K562 (cell line): ENCODE measurements at regions not wholly inside any gene's neighbourhood (a gene's known extent, or its start where the extent isn't known, plus 50 kb on each side); places are given as distances from the start of the nearest gene placed in this dataset.

Source experiments
- HDAC8 ChIP-seq: fragments of 450-650 bp; IDR thresholded peaks from 2 replicates; pipeline ENCODE4 v1.6.1; 2016; ENCODE audit warnings: mild to moderate bottlenecking, missing genetic modification characterization, moderate library complexity, missing compliant biosample characterization
- HMG20B ChIP-seq: fragments of 250-450 bp; sonication (Bioruptor Pico); IDR thresholded peaks from 2 replicates; pipeline ENCODE4 v1.5.0; 2021; ENCODE audit warnings: mild to moderate bottlenecking
- MEIS2 ChIP-seq: fragments of 450-650 bp; IDR thresholded peaks from 2 replicates; pipeline ENCODE4 v1.6.1; 2014; ENCODE audit warnings: mild to moderate bottlenecking; ENCODE audit not compliant: partially characterized antibody
- MYBL2 ChIP-seq, 2 experiments: fragments of 450-650 bp in 1 of 2; sonication (generic) in 1 of 2; formaldehyde crosslinking in 1 of 2; IDR thresholded peaks; 2 replicates each; pipeline versions ENCODE4 v1.6.1 to v1.8.1; 2017 to 2022; ENCODE audit warnings: borderline replicate concordance in 1 of 2, inconsistent platforms in 1 of 2, low read depth in 1 of 2, mild to moderate bottlenecking in 1 of 2, missing genetic modification reagents in 1 of 2, moderate library complexity in 1 of 2
- NCOA4 ChIP-seq: fragments of 450-650 bp; IDR thresholded peaks from 2 replicates; pipeline ENCODE4 v1.6.1; 2018; ENCODE audit warnings: mild to moderate bottlenecking; ENCODE audit not compliant: partially characterized antibody
- NR2F6 ChIP-seq: fragments of 450-650 bp; formaldehyde crosslinking; IDR thresholded peaks from 2 replicates; pipeline ENCODE4 v1.4.0; 2020; ENCODE audit warnings: mild to moderate bottlenecking
- RFX5 ChIP-seq: IDR thresholded peaks from 2 replicates; pipeline ENCODE4 v1.6.1; 2011; ENCODE audit warnings: low read depth, mild to moderate bottlenecking, improper control_type of control experiment, low read length
- SUPT5H ChIP-seq: fragments of 450-650 bp; IDR thresholded peaks from 2 replicates; pipeline ENCODE4 v1.6.1; 2016
- TBP ChIP-seq: optimal IDR thresholded peaks from 2 replicates; pipeline ENCODE3; 2011; ENCODE audit warnings: low read depth, low read length, improper control_type of control experiment
- ZKSCAN3 ChIP-seq: fragments of 250-450 bp; sonication (Bioruptor Pico); IDR thresholded peaks from 2 replicates; pipeline ENCODE4 v1.4.0; 2020
- ZNF431 ChIP-seq: sonication (generic); formaldehyde crosslinking; IDR thresholded peaks from 2 replicates; pipeline ENCODE4 v1.8.0; 2022; ENCODE audit warnings: mild to moderate bottlenecking, missing genetic modification reagents
- ZNF75A ChIP-seq: fragments of 450-650 bp; formaldehyde crosslinking; IDR thresholded peaks from 2 replicates; pipeline ENCODE4 v1.4.0; 2020; ENCODE audit warnings: mild to moderate bottlenecking
- TF ChIP-seq, protein P1 (sequence below): fragments of 250-450 bp; sonication (Bioruptor Pico); IDR thresholded peaks from 2 replicates; pipeline ENCODE4 v1.4.0; 2020; ENCODE audit warnings: borderline replicate concordance
- TF ChIP-seq, protein P2 (sequence below): fragments of 250-450 bp; sonication (Bioruptor Pico); IDR thresholded peaks from 2 replicates; pipeline ENCODE4 v1.8.0; 2022; ENCODE audit warnings: inconsistent platforms
- TF ChIP-seq, protein P3 (sequence below): fragments of 250-450 bp; sonication (Bioruptor Pico); IDR thresholded peaks from 2 replicates; pipeline ENCODE4 v1.8.0; 2022; ENCODE audit warnings: moderate library complexity, mild to moderate bottlenecking, inconsistent platforms
- TF ChIP-seq, protein P4 (sequence below), 2 experiments: fragments of 450-650 bp in 1 of 2; IDR thresholded peaks; 2 replicates each; pipeline ENCODE4 v1.6.1; 2011 to 2017; ENCODE audit warnings: low read depth in 2 of 2, antibody characterized with exemption in 1 of 2, borderline replicate concordance in 1 of 2, low read length in 1 of 2, mild to moderate bottlenecking in 1 of 2, mixed read lengths in 1 of 2; ENCODE audit not compliant: control insufficient read depth in 1 of 2
- TF ChIP-seq, protein P5 (sequence below), 3 experiments: fragments of 200-800 bp in 1 of 3; sonication (Bioruptor generic) in 1 of 3; sonication (generic) in 1 of 3; formaldehyde crosslinking in 1 of 3; IDR thresholded peaks; 2 replicates each; pipeline versions ENCODE4 v1.6.1 to v1.8.0; 2016 to 2022; ENCODE audit warnings: mild to moderate bottlenecking in 2 of 3, missing compliant biosample characterization in 2 of 3, missing genetic modification characterization in 2 of 3, missing genetic modification reagents in 1 of 3

DNA sequence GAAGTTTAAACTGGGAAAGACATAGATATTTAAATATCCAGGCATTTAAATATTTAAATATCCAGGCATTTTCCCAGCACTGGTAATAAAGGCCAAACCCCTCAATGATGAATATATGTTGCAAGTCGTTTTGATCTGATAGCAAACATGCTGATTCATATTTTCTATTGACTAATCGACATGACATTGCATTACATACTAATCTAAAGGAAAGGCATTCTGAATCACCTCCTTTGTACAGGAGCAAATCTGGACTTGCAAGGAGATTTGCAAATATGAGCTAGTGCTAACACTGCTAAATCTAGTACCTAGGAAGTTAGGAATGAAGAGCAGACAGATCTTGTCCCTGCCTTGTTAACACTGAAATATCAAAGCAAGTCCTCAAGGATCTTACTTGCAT is 207.3 kb downstream of the SLC7A11 start (continued):
- TF ChIP-seq, protein P1, sequence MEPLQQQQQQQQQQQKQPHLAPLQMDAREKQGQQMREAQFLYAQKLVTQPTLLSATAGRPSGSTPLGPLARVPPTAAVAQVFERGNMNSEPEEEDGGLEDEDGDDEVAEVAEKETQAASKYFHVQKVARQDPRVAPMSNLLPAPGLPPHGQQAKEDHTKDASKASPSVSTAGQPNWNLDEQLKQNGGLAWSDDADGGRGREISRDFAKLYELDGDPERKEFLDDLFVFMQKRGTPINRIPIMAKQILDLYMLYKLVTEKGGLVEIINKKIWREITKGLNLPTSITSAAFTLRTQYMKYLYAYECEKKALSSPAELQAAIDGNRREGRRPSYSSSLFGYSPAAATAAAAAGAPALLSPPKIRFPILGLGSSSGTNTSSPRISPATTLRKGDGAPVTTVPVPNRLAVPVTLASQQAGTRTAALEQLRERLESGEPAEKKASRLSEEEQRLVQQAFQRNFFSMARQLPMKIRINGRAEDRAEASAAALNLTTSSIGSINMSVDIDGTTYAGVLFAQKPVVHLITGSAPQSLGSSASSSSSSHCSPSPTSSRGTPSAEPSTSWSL (CRISPR knock-in tag), result no peak
- TF ChIP-seq ZNF75A (no peak), SUPT5H (no peak), HDAC8 (no peak), ZNF431 (CRISPR knock-in tag) (no peak), NCOA4 (no peak), ZKSCAN3 (no peak), MYBL2 (IDR thresholded peaks at IDR 0.05; ENCODE audit: low read depth) (no peak), MYBL2 (CRISPR knock-in tag; IDR thresholded peaks at IDR 0.05; ENCODE audit: borderline replicate concordance) (no peak), MEIS2 (no peak), TBP (no peak), NR2F6 (no peak), RFX5 (no peak), HMG20B (no peak)
- TF ChIP-seq, protein P2, sequence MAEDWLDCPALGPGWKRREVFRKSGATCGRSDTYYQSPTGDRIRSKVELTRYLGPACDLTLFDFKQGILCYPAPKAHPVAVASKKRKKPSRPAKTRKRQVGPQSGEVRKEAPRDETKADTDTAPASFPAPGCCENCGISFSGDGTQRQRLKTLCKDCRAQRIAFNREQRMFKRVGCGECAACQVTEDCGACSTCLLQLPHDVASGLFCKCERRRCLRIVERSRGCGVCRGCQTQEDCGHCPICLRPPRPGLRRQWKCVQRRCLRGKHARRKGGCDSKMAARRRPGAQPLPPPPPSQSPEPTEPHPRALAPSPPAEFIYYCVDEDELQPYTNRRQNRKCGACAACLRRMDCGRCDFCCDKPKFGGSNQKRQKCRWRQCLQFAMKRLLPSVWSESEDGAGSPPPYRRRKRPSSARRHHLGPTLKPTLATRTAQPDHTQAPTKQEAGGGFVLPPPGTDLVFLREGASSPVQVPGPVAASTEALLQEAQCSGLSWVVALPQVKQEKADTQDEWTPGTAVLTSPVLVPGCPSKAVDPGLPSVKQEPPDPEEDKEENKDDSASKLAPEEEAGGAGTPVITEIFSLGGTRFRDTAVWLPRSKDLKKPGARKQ (CRISPR knock-in tag), result no peak
- TF ChIP-seq, protein P3, sequence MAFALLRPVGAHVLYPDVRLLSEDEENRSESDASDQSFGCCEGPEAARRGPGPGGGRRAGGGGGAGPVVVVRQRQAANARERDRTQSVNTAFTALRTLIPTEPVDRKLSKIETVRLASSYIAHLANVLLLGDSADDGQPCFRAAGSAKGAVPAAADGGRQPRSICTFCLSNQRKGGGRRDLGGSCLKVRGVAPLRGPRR (CRISPR knock-in tag), result no peak
- TF ChIP-seq, protein P4, sequence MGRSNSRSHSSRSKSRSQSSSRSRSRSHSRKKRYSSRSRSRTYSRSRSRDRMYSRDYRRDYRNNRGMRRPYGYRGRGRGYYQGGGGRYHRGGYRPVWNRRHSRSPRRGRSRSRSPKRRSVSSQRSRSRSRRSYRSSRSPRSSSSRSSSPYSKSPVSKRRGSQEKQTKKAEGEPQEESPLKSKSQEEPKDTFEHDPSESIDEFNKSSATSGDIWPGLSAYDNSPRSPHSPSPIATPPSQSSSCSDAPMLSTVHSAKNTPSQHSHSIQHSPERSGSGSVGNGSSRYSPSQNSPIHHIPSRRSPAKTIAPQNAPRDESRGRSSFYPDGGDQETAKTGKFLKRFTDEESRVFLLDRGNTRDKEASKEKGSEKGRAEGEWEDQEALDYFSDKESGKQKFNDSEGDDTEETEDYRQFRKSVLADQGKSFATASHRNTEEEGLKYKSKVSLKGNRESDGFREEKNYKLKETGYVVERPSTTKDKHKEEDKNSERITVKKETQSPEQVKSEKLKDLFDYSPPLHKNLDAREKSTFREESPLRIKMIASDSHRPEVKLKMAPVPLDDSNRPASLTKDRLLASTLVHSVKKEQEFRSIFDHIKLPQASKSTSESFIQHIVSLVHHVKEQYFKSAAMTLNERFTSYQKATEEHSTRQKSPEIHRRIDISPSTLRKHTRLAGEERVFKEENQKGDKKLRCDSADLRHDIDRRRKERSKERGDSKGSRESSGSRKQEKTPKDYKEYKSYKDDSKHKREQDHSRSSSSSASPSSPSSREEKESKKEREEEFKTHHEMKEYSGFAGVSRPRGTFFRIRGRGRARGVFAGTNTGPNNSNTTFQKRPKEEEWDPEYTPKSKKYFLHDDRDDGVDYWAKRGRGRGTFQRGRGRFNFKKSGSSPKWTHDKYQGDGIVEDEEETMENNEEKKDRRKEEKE (IDR thresholded peaks at IDR 0.05; ENCODE audit: borderline replicate concordance in 1 of 2, control insufficient read depth in 1 of 2, low read depth in 2 of 2, low read length in 1 of 2), result no peak
- TF ChIP-seq, protein P5, sequence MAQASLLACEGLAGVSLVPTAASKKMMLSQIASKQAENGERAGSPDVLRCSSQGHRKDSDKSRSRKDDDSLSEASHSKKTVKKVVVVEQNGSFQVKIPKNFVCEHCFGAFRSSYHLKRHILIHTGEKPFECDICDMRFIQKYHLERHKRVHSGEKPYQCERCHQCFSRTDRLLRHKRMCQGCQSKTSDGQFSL (CRISPR knock-in tag; IDR thresholded peaks at IDR 0.05), result no peak
- TF ChIP-seq, protein P5 (tag; IDR thresholded peaks at IDR 0.05), result no peak
